ENCODE measurements at regions not wholly inside any gene's neighbourhood (a gene's known extent, or its start where the extent isn't known, plus 50 kb on each side); places are given as distances from the start of the nearest gene placed in this dataset.

DNA sequence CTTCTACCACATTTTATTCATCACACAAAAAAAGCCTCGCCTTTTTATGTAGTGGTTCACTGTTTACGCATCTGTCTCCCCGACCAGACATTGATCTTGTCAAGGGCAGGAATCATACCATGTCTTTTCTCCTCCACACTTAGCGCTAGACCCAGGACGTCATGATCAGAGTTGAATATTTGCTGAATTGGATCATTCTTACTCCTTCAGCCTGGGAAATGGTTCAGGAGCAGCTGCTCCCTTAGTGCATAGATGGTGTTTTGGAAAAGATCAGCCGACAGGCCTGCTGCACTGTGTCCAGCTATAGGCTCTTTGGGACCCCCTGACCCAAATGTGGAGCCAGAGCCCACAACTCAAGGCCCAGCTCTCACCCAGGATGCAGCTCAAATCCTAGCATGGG, 249.1 kb upstream of the TMEM72 start:
- DNase-seq (no peak), ATAC-seq (replicated peaks in 1 of 4) (no peak)
- Histone ChIP-seq H3K9me3 (no peaks in the 10 kb centered on the region), H3K27me3 (replicated peaks in 1 of 2; ENCODE audit: control insufficient read depth in 2 of 2, extremely low read depth in 1 of 2, insufficient read depth in 2 of 2, low read length in 1 of 2) (no peaks in the 10 kb centered on the region), H3K4me1 (ENCODE audit: control insufficient read depth in 1 of 2, extremely low read depth in 1 of 2, insufficient read depth in 2 of 2, low read length in 2 of 2) (no peaks in the 10 kb centered on the region), H3K36me3 (ENCODE audit: control insufficient read depth in 2 of 2, extremely low read depth in 1 of 2, insufficient read depth in 1 of 2, low read length in 1 of 2) (no peaks in the 10 kb centered on the region), H3K4me3 (ENCODE audit: control insufficient read depth in 1 of 2, extremely low read depth in 1 of 2, low read length in 1 of 2) (no peak overlapping the region), H3K27ac (ENCODE audit: low read length) (no peak overlapping the region)
- Mint-ChIP-seq H3K4me3 (no peak overlapping the region), H3K36me3 (no peaks in the 10 kb centered on the region), H3K4me1 (no peaks in the 10 kb centered on the region), H3K27ac (no peak overlapping the region), H3K9me3 (peaks cover 0 to 3% (median 0%) of the 10 kb centered on the region in 3 donors), H3K27me3 (peaks cover 1 to 18% of the 10 kb centered on the region in 2 donors)
- CTCF ChIA-PET: no interaction called here
- POLR2A ChIA-PET: no interaction called here
- 86% methylated on average over 4 of the region's 6 CpGs for WGBS (ENCODE audit: insufficient coverage)

DNA sequence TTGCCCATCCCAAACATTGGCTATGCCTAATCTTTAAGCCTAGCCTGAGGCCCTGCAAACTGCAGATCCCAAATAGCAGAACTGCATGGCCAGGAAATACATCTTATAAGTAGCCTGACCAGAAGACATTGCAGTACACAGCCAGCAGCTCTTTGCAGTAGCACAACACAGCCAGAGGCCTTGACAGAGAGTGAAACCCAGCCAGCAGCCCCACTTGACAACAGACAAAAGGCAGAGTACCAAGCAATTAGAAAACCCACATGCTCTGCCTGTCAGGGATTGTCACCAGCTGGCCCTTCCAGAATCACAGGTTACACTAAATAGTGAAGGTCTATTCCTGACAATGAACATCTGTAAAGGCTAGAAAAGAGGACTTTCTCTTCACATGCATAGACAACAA, 242.8 kb upstream of the TMEM72 start:
- ChIA-PET CTCF (no interaction called here), POLR2A (no interaction called here)
- Histone ChIP-seq H3K4me3 (ENCODE audit: control insufficient read depth in 1 of 2, extremely low read depth in 1 of 2, low read length in 1 of 2) (no peak overlapping the region), H3K4me1 (ENCODE audit: control insufficient read depth in 1 of 2, extremely low read depth in 1 of 2, insufficient read depth in 2 of 2, low read length in 2 of 2) (no peaks in the 10 kb centered on the region), H3K36me3 (ENCODE audit: control insufficient read depth in 2 of 2, extremely low read depth in 1 of 2, insufficient read depth in 1 of 2, low read length in 1 of 2) (no peaks in the 10 kb centered on the region), H3K27ac (ENCODE audit: low read length) (no peak overlapping the region), H3K9me3 (no peaks in the 10 kb centered on the region), H3K27me3 (replicated peaks in 1 of 2; ENCODE audit: control insufficient read depth in 2 of 2, extremely low read depth in 1 of 2, insufficient read depth in 2 of 2, low read length in 1 of 2) (peaks cover 0 to 5% of the 10 kb centered on the region in 2 experiments)
- ATAC-seq (replicated peaks in 1 of 4) (no peak), DNase-seq (no peak)
- Mint-ChIP-seq H3K9me3 (peaks cover 0 to 5% (median 0%) of the 10 kb centered on the region in 3 donors), H3K27ac (no peak overlapping the region), H3K36me3 (no peaks in the 10 kb centered on the region), H3K27me3 (peaks cover 0 to 2% of the 10 kb centered on the region in 2 donors), H3K4me3 (no peak overlapping the region), H3K4me1 (no peaks in the 10 kb centered on the region)

DNA sequence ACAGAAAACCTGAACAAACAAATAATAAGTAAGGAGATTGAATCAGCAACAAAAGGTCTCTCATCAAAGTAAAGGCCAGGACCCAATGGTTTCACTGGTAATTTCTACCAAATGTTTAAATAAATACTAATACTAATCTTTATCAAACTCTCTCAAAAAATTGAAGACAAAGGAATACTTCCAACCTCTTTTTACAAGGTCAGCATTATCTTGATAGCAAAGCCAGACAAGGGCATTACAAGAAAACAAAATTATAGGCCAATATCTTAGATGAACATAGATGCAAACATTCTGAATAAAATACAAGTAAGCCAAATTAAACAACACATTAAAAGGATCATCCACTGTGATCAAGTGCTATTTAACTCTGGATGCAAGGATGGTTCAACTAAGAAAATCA, 239.8 kb upstream of the TMEM72 start:
- no peak for ATAC-seq (replicated peaks in 1 of 4)
- Mint-ChIP-seq H3K36me3 (no peaks in the 10 kb centered on the region), H3K27me3 (peaks cover 0 to 2% of the 10 kb centered on the region in 2 donors), H3K27ac (no peak overlapping the region), H3K9me3 (peaks cover 0 to 5% (median 0%) of the 10 kb centered on the region in 3 donors), H3K4me1 (no peaks in the 10 kb centered on the region), H3K4me3 (no peak overlapping the region)
- DNase-seq: no peak
- POLR2A ChIA-PET: no interaction called here
- Histone ChIP-seq H3K4me1 (ENCODE audit: control insufficient read depth in 1 of 2, extremely low read depth in 1 of 2, insufficient read depth in 2 of 2, low read length in 2 of 2) (no peaks in the 10 kb centered on the region), H3K9me3 (no peaks in the 10 kb centered on the region), H3K4me3 (ENCODE audit: control insufficient read depth in 1 of 2, extremely low read depth in 1 of 2, low read length in 1 of 2) (no peak overlapping the region), H3K27ac (ENCODE audit: low read length) (no peak overlapping the region), H3K27me3 (replicated peaks in 1 of 2; ENCODE audit: control insufficient read depth in 2 of 2, extremely low read depth in 1 of 2, insufficient read depth in 2 of 2, low read length in 1 of 2) (peaks cover 0 to 5% of the 10 kb centered on the region in 2 experiments), H3K36me3 (ENCODE audit: control insufficient read depth in 2 of 2, extremely low read depth in 1 of 2, insufficient read depth in 1 of 2, low read length in 1 of 2) (no peaks in the 10 kb centered on the region)
- CTCF ChIA-PET: interaction anchor here in 1 of 2 donors (0.6 kb wide), 1 partner anchor 74 kb away, joined by 3 read pairs; no protein-coding TSS in a partner anchor

DNA sequence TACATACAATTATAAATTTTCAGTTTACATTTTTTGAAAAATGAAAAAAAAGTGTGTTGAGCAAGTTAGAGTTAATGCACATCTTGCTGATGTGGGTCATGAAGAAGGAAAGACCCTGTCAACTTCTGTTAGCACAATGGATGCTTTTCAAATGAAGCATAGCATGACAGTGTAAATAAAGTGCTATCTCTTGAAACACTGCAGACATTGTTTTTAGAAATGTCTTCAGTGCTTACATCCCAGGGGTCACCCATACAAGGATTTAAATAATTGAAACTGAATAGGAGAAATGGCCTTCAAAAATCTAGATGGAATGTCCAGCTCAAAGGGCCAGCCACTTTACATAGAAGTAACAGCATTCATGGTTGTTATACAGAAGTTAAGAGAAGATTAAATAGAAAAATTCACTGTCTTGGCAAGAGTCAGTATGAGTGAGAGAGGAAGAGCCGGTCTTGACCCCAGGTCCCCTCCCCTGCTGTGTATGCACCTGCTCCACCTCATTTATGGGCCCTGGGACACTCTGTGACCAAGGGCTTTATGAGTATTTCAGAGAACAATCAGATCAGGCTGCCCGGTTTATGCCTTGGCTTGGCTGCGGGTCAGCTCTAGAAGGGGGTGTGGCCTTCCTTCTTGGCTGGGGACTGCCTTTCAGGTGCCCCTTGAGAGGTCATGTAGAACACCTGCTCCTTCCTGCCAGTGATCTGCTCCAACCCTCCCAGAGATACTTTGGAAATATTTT, 237.7 kb upstream of the TMEM72 start:
- ATAC-seq (replicated peaks in 1 of 4): no peak
- Mint-ChIP-seq H3K36me3 (no peaks in the 10 kb centered on the region), H3K9me3 (peaks cover 0 to 5% (median 0%) of the 10 kb centered on the region in 3 donors), H3K27ac (no peak overlapping the region), H3K27me3 (peaks cover 0 to 2% of the 10 kb centered on the region in 2 donors), H3K4me1 (no peaks in the 10 kb centered on the region), H3K4me3 (no peak overlapping the region)
- Histone ChIP-seq H3K27ac (ENCODE audit: low read length) (no peak overlapping the region), H3K4me3 (ENCODE audit: control insufficient read depth in 1 of 2, extremely low read depth in 1 of 2, low read length in 1 of 2) (no peak overlapping the region), H3K4me1 (ENCODE audit: control insufficient read depth in 1 of 2, extremely low read depth in 1 of 2, insufficient read depth in 2 of 2, low read length in 2 of 2) (no peaks in the 10 kb centered on the region), H3K27me3 (replicated peaks in 1 of 2; ENCODE audit: control insufficient read depth in 2 of 2, extremely low read depth in 1 of 2, insufficient read depth in 2 of 2, low read length in 1 of 2) (no peaks in the 10 kb centered on the region), H3K36me3 (ENCODE audit: control insufficient read depth in 2 of 2, extremely low read depth in 1 of 2, insufficient read depth in 1 of 2, low read length in 1 of 2) (no peaks in the 10 kb centered on the region), H3K9me3 (no peaks in the 10 kb centered on the region)
- WGBS (ENCODE audit: insufficient coverage): no CpG with 5 or more reads among the region's 3 CpGs
- no peak for DNase-seq
- POLR2A ChIA-PET: no interaction called here
- CTCF ChIA-PET: no interaction called here

DNA sequence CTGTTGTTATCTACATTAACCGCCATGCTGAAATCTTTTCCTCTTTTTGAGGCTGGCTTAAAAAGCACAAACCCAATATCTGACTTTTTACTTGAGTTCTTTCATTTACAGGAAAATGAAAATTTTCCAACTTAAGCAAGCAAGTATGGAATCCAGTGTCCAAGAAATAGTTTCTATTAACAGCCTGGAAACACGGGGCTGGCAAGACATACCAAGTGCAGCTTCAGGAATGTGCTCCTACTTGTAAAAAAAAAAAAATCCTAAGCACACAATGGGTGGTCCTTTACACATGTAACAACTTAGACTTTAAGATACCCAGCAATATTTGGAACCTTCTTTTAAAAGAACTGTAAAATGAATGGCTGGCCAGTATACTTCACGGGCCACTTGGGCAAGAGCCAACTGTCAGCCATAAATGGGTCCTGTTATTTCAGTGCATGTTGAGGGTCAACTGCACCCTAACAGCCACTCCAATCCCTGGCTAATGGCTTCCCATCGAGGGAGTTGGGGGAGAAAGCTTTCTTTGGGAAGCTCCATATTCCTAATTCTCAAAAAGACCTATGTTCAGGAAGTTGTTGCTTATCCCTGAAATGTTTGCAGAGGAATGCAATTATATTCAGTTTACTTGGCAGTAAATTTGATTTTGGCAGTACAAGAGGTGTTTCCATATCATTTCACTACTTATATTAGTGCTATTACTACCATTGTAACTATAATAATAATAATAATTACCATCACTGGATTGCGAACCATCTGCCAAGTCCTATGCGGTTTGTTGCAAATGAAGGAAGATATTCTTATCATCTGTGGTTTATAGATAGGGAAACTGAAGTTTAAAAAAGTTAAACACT, 236.4 kb upstream of the TMEM72 start:
- WGBS (ENCODE audit: insufficient coverage): no CpG with 5 or more reads among the region's 6 CpGs
- no peaks in the 10 kb centered on the region for H3K36me3 Mint-ChIP-seq
- CTCF ChIA-PET: no interaction called here

DNA sequence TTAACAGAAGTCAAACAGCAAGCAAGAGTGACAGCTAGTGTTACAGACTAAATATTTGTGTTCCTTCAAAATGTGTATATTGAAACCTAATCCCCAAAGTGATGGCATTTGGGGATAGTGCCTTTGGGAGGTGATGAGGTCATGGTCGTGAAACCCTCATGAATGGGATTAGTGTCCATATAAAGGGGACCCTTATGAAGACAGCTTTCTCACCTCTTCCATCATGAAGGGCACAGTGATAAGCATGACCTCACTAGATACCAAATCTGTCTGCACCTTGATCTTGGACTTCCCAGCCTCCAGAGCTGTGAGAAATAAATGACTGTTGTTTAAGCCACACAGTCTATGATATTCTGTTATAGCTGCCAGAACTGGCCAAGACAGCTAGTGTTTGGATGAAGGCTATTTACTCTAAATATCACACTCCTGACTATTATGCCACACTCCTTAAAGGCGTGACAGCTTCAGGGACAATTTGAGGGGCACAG, 235.7 kb upstream of the TMEM72 start:
- Histone ChIP-seq H3K27ac (ENCODE audit: low read length) (no peak overlapping the region), H3K9me3 (no peaks in the 10 kb centered on the region), H3K36me3 (ENCODE audit: control insufficient read depth in 2 of 2, extremely low read depth in 1 of 2, insufficient read depth in 1 of 2, low read length in 1 of 2) (no peaks in the 10 kb centered on the region), H3K4me1 (ENCODE audit: control insufficient read depth in 1 of 2, extremely low read depth in 1 of 2, insufficient read depth in 2 of 2, low read length in 2 of 2) (no peaks in the 10 kb centered on the region), H3K4me3 (ENCODE audit: control insufficient read depth in 1 of 2, extremely low read depth in 1 of 2, low read length in 1 of 2) (no peak overlapping the region), H3K27me3 (replicated peaks in 1 of 2; ENCODE audit: control insufficient read depth in 2 of 2, extremely low read depth in 1 of 2, insufficient read depth in 2 of 2, low read length in 1 of 2) (no peaks in the 10 kb centered on the region)
- ATAC-seq (replicated peaks in 1 of 4) (no peak), DNase-seq (no peak)
- no CpG with 5 or more reads among the region's 2 CpGs for WGBS (ENCODE audit: insufficient coverage)
- ChIA-PET POLR2A (no interaction called here), CTCF (no interaction called here)
- Mint-ChIP-seq H3K27me3 (no peaks in the 10 kb centered on the region), H3K9me3 (no peaks in the 10 kb centered on the region), H3K4me1 (no peaks in the 10 kb centered on the region), H3K36me3 (no peaks in the 10 kb centered on the region), H3K27ac (no peak overlapping the region), H3K4me3 (no peak overlapping the region)

More for the DNA sequence above, 236.4 kb upstream of the TMEM72 start:
- H3K4me1 ChIP-seq (ENCODE audit: control insufficient read depth in 1 of 2, extremely low read depth in 1 of 2, insufficient read depth in 2 of 2, low read length in 2 of 2): no peaks in the 10 kb centered on the region
- H3K4me1 Mint-ChIP-seq: no peaks in the 10 kb centered on the region
- no peak overlapping the region for H3K27ac Mint-ChIP-seq
- H3K36me3 ChIP-seq (ENCODE audit: control insufficient read depth in 2 of 2, extremely low read depth in 1 of 2, insufficient read depth in 1 of 2, low read length in 1 of 2): no peaks in the 10 kb centered on the region
- H3K4me3 Mint-ChIP-seq: no peak overlapping the region
- no peaks in the 10 kb centered on the region for H3K9me3 Mint-ChIP-seq
- no peak overlapping the region for H3K27ac ChIP-seq (ENCODE audit: low read length)
- DNase-seq: no peak
- H3K27me3 Mint-ChIP-seq: no peaks in the 10 kb centered on the region
- no peaks in the 10 kb centered on the region for H3K27me3 ChIP-seq (replicated peaks in 1 of 2; ENCODE audit: control insufficient read depth in 2 of 2, extremely low read depth in 1 of 2, insufficient read depth in 2 of 2, low read length in 1 of 2)
- ATAC-seq (replicated peaks in 1 of 4): no peak
- no peak overlapping the region for H3K4me3 ChIP-seq (ENCODE audit: control insufficient read depth in 1 of 2, extremely low read depth in 1 of 2, low read length in 1 of 2)
- POLR2A ChIA-PET: no interaction called here
- H3K9me3 ChIP-seq: no peaks in the 10 kb centered on the region
